ENCODE measurements at regions not wholly inside any gene's neighbourhood (a gene's known extent, or its start where the extent isn't known, plus 50 kb on each side); places are given as distances from the start of the nearest gene placed in this dataset.

DNA sequence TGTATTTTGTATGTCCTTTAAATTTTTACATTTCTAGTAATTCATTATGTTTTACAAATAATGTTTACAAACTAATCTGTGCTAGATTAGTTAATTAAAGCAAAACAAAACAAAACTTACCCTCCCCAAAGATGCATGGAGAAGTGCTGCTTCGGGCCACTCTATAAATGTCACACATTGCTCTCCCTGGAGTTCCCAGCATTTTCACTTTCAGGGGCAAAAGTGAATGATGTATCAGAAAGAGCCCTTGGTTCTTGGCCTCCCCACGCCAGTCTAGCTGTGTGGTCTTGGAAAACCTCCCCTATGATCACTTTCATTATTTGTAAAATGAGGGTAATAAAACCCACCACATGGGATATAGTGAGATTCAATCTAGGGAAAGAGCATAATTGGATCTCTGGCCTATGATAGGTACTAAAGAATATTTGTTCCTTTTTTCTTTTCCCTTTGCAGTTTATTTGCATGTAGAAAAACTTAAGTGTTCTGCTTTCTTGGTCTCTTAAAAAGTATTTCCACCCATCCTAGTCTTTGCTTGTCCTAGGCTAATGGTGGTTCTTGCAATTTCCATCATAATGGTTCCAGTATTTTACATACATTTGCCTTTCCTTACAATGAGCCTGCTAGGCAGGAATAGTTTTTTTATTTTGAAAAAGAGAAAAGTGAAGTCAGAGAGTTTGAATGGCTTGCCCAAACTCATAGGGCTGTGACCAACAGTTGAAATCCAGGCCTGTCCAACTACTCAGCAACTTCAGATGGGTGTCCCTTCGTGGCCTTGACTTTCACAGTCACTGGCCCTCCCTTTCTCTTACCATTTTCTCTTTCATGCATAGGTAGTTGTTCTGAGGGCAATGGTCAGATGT is 184.5 kb upstream of the KLF4 start:
- TF ChIP-seq, protein P1, sequence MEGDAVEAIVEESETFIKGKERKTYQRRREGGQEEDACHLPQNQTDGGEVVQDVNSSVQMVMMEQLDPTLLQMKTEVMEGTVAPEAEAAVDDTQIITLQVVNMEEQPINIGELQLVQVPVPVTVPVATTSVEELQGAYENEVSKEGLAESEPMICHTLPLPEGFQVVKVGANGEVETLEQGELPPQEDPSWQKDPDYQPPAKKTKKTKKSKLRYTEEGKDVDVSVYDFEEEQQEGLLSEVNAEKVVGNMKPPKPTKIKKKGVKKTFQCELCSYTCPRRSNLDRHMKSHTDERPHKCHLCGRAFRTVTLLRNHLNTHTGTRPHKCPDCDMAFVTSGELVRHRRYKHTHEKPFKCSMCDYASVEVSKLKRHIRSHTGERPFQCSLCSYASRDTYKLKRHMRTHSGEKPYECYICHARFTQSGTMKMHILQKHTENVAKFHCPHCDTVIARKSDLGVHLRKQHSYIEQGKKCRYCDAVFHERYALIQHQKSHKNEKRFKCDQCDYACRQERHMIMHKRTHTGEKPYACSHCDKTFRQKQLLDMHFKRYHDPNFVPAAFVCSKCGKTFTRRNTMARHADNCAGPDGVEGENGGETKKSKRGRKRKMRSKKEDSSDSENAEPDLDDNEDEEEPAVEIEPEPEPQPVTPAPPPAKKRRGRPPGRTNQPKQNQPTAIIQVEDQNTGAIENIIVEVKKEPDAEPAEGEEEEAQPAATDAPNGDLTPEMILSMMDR (IDR thresholded peaks at IDR 0.05), result no peak
- TF ChIP-seq POLR2A (IDR thresholded peaks at IDR 0.05), result no peak
